H1 (cell line): ENCODE measurements at regions not wholly inside any gene's neighbourhood (a gene's known extent, or its start where the extent isn't known, plus 50 kb on each side); places are given as distances from the start of the nearest gene placed in this dataset.

Experiments
- CBX5 ChIP-seq: fragments of 300-800, 300-1000 bp; sonication (generic); IDR thresholded peaks from 2 replicates; pipeline ENCODE4 v1.7.1; 2016; ENCODE audit warnings: antibody characterized with exemption, low read length, low read depth
- CBX8 ChIP-seq: fragments of 300-800, 300-1000 bp; sonication (generic); IDR thresholded peaks from 2 replicates; pipeline ENCODE4 v1.7.1; 2016; ENCODE audit warnings: low read depth, low read length, borderline replicate concordance
- CHD2 ChIP-seq: IDR thresholded peaks from 2 replicates; pipeline ENCODE4 v1.6.1; 2012; ENCODE audit warnings: low read length, improper control_type of control experiment
- EP300 ChIP-seq, 2 experiments: IDR thresholded peaks; 1 replicate in 1 of 2; 2 replicates in 1 of 2; pipeline ENCODE4 v1.6.1; 2011 to 2012; ENCODE audit warnings: low read depth in 2 of 2, low read length in 2 of 2, mild to moderate bottlenecking in 2 of 2, borderline replicate concordance in 1 of 2, inconsistent platforms in 1 of 2, moderate library complexity in 1 of 2
- KDM5A ChIP-seq: fragments of 200-600 bp; IDR thresholded peaks from 2 replicates; pipeline ENCODE4 v1.7.1; 2012; ENCODE audit warnings: mild to moderate bottlenecking, low read length, inconsistent platforms, mixed read lengths
- PHF8 ChIP-seq: fragments of 200-600 bp; sonication (generic); conservative IDR thresholded peaks from 2 replicates; pipeline ENCODE4 v1.7.1; 2012; ENCODE audit warnings: low read depth, mild to moderate bottlenecking, inconsistent platforms, low read length, moderate library complexity
- POLR2AphosphoS5 ChIP-seq: IDR thresholded peaks from 2 replicates; pipeline ENCODE4 v1.6.1; 2011; ENCODE audit warnings: low read depth, low read length
- SRF ChIP-seq: IDR thresholded peaks from 2 replicates; pipeline ENCODE4 v1.6.1; 2011; ENCODE audit warnings: mild to moderate bottlenecking, low read depth, low read length, moderate library complexity
- SUZ12 ChIP-seq: fragments of 200-600 bp; sonication (generic); IDR thresholded peaks from 2 replicates; pipeline ENCODE4 v1.6.1; 2012; ENCODE audit warnings: mild to moderate bottlenecking, inconsistent platforms, low read length, moderate library complexity, mixed read lengths

- TF ChIP-seq SUZ12: no peak
- no peak for TF ChIP-seq CHD2
- TF ChIP-seq KDM5A: no peak
- no peak for TF ChIP-seq PHF8
- no peak for TF ChIP-seq POLR2AphosphoS5
- TF ChIP-seq CBX8: no peak
- TF ChIP-seq EP300 (IDR thresholded peaks at IDR 0.05; ENCODE audit: borderline replicate concordance in 1 of 2, low read depth in 2 of 2, low read length in 2 of 2): no peak
- no peak for TF ChIP-seq SRF
- no peak for TF ChIP-seq CBX5
Measured at GRCh38 chr3:153688301-153689120, 432.7 kb upstream of the ARHGEF26 start (continued).
